Brain microvascular endothelial cell (primary cell): ENCODE measurements at regions not wholly inside any gene's neighbourhood (a gene's known extent, or its start where the extent isn't known, plus 50 kb on each side); places are given as distances from the start of the nearest gene placed in this dataset.

Experiments
- DNase-seq: peaks from one replicate; pipeline ENCODE4 v3.0.0-alpha.2; 2020
- H3K27ac ChIP-seq: fragments of 250-450 bp; sonication (Bioruptor Pico); 2 replicates; pipeline ENCODE4 v1.5.1; 2020; ENCODE audit warnings: mild to moderate bottlenecking, moderate library complexity
- H3K27me3 ChIP-seq: fragments of 250-450 bp; sonication (Bioruptor Pico); replicated peaks from 2 replicates; pipeline ENCODE4 v1.5.1; 2020; ENCODE audit warnings: mild to moderate bottlenecking
- H3K36me3 ChIP-seq: fragments of 250-450 bp; sonication (Bioruptor Pico); replicated peaks from 2 replicates; pipeline ENCODE4 v1.5.1; 2020; ENCODE audit warnings: mild to moderate bottlenecking
- H3K4me3 ChIP-seq: 2 replicates; pipeline ENCODE4 v1.5.1; 2011; ENCODE audit warnings: low read depth, mild to moderate bottlenecking, control low read depth, low read length, moderate library complexity
- CTCF ChIP-seq: IDR thresholded peaks from 2 replicates; pipeline ENCODE4 v1.5.1; 2011; ENCODE audit warnings: low read depth, mild to moderate bottlenecking, moderate library complexity, low read length, control low read depth, inconsistent platforms; ENCODE audit errors: missing control alignments
- in situ Hi-C: cut with HindIII; loops from 2 replicates; pipeline ENCODE4 v1.10.0; 2017; ENCODE audit warnings: low sequenced_read_pairs, low pct_ligation_motif_present

- H3K27me3 ChIP-seq, result no peaks in the 10 kb centered on the region
- H3K27ac ChIP-seq, result no peak overlapping the region
- no peak for DNase-seq
- in situ Hi-C loops, result no loop called here
- no peaks in the 10 kb centered on the region for H3K36me3 ChIP-seq
- TF ChIP-seq CTCF, result no peak
- H3K4me3 ChIP-seq, result no peak overlapping the region
These were observed 1488.2 kb downstream of the FSTL5 start for GRCh38 chr4:160675550-160675949.

GRCh38 chr4:160685729-160686128 is 1478.1 kb downstream of the FSTL5 start:
- H3K36me3 ChIP-seq, result no peaks in the 10 kb centered on the region
- no peak for DNase-seq
- in situ Hi-C loops, result no loop called here
- no peak overlapping the region for H3K27ac ChIP-seq
- TF ChIP-seq CTCF, result no peak
- H3K4me3 ChIP-seq, result no peak overlapping the region
- no peaks in the 10 kb centered on the region for H3K27me3 ChIP-seq

GRCh38 chr4:160701671-160702070 is 1462.1 kb downstream of the FSTL5 start:
- DNase-seq, result no peak
- no peaks in the 10 kb centered on the region for H3K27me3 ChIP-seq
- no peak for TF ChIP-seq CTCF
- H3K4me3 ChIP-seq, result no peak overlapping the region
- in situ Hi-C loops, result no loop called here
- H3K36me3 ChIP-seq, result no peaks in the 10 kb centered on the region
- H3K27ac ChIP-seq, result no peak overlapping the region

GRCh38 chr4:160709026-160709425 is 1454.8 kb downstream of the FSTL5 start:
- no peak for TF ChIP-seq CTCF
- DNase-seq, result no peak
- Histone ChIP-seq H3K4me3 (no peak overlapping the region), H3K27me3 (no peaks in the 10 kb centered on the region), H3K36me3 (no peaks in the 10 kb centered on the region), H3K27ac (no peak overlapping the region)
- in situ Hi-C loops, result no loop called here

- DNase-seq, result no peak
- no peaks in the 10 kb centered on the region for H3K36me3 ChIP-seq
- H3K27me3 ChIP-seq, result no peaks in the 10 kb centered on the region
- H3K27ac ChIP-seq, result no peak overlapping the region
- H3K4me3 ChIP-seq, result no peak overlapping the region
- no peak for TF ChIP-seq CTCF
- in situ Hi-C loops, result no loop called here
These were observed 1454.3 kb downstream of the FSTL5 start for GRCh38 chr4:160709546-160709945.

- no peak for TF ChIP-seq CTCF
- DNase-seq, result no peak
- in situ Hi-C loops, result no loop called here
- Histone ChIP-seq H3K27ac (no peak overlapping the region), H3K27me3 (no peaks in the 10 kb centered on the region), H3K36me3 (no peaks in the 10 kb centered on the region), H3K4me3 (no peak overlapping the region)
These were observed 1447.2 kb downstream of the FSTL5 start for GRCh38 chr4:160716551-160716950.
